Upper lobe of left lung (tissue), 4 donors: ENCODE measurements at regions not wholly inside any gene's neighbourhood (a gene's known extent, or its start where the extent isn't known, plus 50 kb on each side); places are given as distances from the start of the nearest gene placed in this dataset.

Experiments
- EP300 ChIP-seq, 4 donors: sonication (generic); formaldehyde crosslinking; IDR thresholded peaks; one replicate each; pipeline ENCODE4 v1.5.1; 2017; ENCODE audit warnings: antibody characterized with exemption in 4 of 4, control low read depth in 2 of 4
- POLR2A ChIP-seq, 4 donors: fragments of 450-650 bp; IDR thresholded peaks; one replicate each; pipeline ENCODE4 v1.5.1; 2016 to 2017; ENCODE audit warnings: antibody characterized with exemption in 4 of 4, mild to moderate bottlenecking in 2 of 4

GRCh38 chr5:125450771-125451170 is 704.3 kb upstream of the ZNF608 start:
- TF ChIP-seq POLR2A (IDR thresholded peaks at IDR 0.05) (no peak), EP300 (IDR thresholded peaks at IDR 0.05) (no peak)
